Hematopoietic multipotent progenitor cell treated with erythropoietin and hydrocortisone succinate and interleukin-3 and kit ligand, for 15 days (in vitro differentiated cells): ENCODE measurements at regions not wholly inside any gene's neighbourhood (a gene's known extent, or its start where the extent isn't known, plus 50 kb on each side); places are given as distances from the start of the nearest gene placed in this dataset.

ENCODE experiments used
- DNase-seq: peaks from one replicate; pipeline ENCODE4 v3.0.0-alpha.2; 2015; ENCODE audit warnings: low spot score

DNA sequence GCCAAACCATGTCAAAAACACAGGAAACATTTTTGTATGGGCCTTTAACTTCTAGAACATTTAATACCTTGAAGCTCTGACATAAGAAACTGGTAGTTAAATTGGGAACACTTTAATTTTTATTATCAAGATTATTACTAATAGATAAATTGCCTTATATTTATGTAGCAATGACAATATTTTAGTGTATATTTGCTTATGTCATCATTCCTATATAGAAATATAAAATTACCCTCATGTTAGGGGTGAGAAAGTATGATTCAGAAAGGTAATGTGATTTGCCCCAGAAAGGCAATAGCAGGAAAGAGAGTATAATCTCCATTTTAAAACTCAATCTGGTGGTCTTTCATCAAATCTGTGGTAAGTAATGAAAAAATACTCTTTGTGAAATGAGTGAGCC, 147.4 kb downstream of the IL15 start:
- no peak for DNase-seq

DNA sequence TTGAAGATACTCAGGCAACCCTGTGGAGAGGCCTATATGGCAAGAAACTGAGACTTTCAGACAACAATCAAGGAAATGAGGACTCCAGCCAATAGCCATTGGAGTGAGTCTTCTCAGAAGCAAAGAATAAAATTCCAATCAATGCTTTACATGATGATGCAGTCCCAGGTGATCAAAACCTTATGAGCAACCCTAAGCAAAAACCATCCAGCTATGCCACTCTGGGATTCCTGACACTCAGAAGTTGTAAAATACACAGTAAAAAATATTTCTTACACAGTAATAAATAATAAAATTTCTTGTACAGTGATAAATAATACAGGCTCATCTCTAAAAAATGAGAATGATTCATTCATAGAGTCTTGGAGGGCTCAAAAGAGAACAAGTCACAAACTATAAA, 150.6 kb downstream of the IL15 start:
- no peak for DNase-seq

DNA sequence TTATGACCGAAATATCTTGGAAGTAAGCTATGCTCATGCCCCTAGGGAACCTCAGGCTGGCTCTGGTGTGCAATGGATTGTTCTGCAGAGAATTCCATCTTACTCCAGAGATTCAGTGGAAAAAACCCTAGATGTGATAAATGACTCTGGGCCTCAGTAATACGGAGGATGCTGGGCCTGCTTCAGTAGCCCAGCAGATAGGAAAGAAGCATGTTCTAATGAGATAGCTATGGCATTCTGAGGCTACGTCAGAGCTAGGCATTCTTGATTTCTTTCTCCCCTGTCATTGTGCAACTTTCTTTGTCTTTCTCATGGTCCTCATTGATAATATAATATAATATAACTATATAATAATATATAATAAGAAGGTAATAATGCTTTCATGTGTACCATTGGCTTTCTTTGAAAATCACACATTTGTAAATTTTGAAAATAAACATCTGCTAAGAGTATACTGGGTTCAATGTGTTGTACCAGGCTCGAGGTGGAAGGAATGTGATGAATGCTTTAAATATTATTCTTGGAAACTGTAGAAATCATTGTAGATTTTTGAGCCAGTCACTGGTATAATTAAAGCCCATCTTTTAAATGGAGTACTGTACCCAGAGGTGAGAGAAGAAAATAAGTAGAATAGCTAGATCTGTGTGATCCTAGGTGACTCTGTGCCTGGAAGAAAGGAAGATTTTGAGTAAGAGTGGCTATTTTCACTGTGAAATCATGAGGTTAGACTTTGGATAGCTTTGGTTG, 152.0 kb downstream of the IL15 start:
- DNase-seq = no peak

- no peak for DNase-seq
These were observed 153.3 kb downstream of the IL15 start for GRCh38 chr4:141789716-141790115.

DNA sequence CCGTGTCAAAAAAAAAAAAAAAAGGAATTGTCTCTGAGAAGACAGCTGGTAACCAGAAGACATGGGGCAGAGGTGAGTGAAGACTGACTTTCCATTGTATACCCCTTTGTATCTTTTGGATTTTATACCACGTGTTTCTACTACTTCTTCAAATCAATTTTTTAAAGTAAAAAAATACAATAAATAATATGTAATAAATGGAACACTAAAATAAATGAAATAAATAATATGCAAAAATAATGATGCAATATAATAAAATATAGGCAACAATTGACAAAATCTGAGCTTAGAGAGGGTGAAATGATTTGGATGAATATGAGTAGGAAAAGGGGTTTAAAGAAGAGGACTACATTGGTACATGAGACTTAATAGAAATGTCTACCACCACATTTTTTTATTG, 155.8 kb downstream of the IL15 start:
- DNase-seq = no peak

GRCh38 chr4:141797966-141798365, 161.6 kb downstream of the IL15 start:
- DNase-seq = no peak

- DNase-seq = no peak
These were observed 165.2 kb downstream of the IL15 start for GRCh38 chr4:141801558-141801957.

DNA sequence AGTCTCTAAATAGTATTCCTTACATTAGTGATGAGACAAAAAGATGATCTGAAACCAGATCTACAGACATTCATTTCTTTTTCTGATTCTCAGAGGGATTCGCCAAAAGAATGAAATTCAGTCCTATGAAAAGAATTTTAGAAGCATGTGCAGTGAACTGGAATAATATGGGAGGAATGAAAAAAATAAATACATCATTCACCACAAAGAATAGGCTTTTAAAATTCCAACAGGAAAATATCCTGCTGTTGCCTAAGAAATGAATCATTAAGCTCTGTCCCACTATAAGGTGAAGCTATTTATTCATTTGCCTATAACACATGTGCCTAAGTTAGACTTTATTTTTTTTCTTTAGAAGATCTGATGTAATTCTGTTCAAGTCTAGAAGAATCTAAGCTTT, 165.9 kb downstream of the IL15 start:
- no peak for DNase-seq

GRCh38 chr4:141804836-141805235, 168.5 kb downstream of the IL15 start:
- no peak for DNase-seq

DNA sequence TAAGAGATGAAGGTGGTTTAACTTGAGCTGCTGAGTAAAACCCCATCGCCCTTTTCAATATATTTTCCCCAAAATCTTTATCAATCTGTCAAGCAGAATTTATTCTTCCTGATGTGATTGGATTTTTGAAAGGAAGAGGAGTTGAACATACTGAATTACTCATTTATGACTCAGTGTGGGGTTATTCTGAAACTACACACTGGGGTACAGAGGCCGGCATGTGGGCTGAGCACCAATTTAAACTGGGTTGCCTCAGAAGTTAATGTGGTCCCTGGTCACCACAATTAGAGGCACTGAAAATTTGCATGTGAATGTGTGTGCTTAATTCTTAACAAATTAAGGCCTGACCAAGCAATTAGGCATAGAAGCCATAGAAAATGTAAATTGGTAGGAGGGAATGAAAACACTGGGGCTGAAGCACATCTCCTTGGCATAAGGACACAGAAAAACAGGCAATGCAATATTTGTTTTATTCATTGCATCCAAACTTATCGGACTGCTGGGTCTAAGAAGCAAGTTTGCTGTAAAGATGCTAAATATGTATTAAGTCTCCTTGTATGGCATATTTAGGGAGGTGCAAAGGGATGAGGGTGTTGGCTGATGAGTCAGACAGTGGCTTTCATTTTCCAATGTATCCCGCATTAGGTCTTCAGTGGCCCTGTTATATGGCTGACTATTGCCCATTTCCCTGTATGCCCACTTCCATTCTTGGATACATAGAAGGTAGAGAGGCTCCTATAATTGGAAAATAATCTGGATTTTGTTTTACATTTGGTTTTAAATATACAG, 170.9 kb downstream of the IL15 start:
- DNase-seq = no peak

GRCh38 chr4:141810038-141810711, 173.8 kb downstream of the IL15 start:
- DNase-seq = no peak

DNA sequence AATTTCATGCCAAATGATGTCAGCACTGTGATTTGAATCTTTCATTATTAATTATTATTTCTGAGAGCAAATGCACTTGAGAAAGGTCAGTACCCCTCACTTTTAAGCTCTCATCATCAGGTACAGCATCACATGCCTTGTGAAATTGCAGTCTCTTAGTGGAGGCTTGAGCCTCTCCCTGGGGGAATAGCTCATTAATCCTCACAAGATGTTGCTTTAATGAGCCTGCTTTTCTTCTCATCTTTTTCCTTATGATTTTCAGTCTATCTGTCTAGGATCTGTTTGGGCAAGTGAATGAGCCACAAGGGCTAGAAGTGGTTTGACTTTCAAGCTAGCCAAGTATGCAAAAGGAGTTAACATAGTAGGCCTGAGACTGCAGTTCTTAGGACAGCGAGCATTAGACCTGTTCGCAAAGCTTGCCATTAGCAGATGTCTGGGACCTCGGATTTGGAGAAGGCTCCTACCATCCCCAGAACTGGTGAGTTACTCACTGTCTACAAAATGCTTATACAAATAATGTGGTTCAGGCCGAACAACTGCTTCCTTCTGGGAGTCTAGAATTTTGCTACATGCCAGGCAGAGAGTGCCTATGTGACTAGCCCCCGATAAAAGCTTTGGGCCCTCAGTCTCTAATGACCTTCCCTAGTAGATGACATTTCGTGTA, 174.5 kb downstream of the IL15 start:
- DNase-seq = no peak

DNA sequence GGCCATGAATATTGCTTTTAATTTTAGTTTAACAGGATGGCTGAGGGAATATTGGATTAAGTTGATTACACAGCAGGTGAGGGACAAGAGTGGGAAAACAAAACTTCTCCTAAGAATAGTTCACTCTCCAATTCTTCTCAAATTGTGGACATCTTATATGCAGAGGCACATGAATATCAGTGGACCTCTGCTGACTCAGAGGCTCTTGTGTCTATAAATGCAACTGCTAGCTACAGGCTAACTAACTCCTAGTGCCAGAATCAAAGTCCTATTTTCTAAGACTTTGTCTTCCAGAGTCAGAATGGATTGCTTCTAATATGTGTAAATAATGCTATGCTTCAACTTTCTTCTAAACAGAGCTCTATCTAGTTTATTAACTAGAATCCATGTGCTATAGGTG, 175.8 kb downstream of the IL15 start:
- no peak for DNase-seq

DNA sequence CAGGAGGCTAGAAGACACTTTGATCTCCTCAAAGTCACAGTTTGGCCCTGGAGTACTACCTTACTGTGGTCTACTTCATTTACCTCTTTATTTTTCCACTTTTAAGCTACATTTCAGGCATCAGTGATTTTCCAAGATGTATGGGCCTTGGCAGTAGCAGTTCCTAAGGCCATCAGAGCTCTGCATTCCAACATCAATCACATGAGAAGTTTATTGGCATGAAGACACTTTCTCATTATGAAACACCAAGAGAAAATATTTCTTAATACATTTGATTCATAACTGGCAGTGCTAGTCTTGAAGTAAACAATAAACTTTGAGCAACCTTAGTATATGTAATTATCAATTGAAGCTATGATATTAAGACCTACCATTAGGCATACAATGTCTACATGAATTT, 178.1 kb downstream of the IL15 start:
- no peak for DNase-seq

DNA sequence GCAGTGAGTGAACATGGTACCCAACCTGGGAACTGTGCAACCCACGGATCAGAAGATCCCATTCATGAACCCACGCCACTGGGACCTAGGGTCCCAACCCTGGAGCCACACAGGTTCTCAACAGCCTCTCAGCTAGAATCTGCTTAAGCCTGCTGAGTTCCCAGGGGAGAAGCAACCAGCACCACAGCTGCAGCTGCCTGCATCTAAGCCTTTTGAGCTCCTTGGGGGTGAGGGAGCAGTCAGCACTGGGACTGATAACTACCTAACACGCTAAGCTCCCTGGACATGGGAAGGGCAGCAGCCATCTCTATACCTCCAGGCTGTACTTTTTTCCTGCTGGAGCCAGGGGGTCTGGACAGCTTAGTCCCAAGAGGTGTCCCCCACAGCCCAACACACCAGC, 179.3 kb downstream of the IL15 start:
- DNase-seq = no peak

DNA sequence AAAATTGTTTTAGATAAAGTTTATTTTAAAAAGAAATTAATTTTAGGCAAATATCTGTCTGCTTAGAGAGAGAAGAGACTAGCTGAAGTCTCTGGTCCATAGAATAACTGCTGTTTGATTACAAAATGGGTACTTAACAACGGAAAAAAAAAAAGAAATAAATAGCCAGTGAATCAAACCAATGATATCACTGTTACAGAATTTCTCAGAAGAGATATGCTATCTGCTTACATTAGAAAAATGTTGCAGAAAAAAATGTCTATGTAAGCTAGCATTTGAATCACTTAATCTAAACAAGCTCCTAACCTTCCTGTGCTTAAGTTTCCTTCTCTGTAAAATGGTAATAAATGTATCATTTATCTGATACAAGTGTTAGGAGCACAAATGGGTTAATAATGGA, 189.9 kb downstream of the IL15 start:
- no peak for DNase-seq

DNA sequence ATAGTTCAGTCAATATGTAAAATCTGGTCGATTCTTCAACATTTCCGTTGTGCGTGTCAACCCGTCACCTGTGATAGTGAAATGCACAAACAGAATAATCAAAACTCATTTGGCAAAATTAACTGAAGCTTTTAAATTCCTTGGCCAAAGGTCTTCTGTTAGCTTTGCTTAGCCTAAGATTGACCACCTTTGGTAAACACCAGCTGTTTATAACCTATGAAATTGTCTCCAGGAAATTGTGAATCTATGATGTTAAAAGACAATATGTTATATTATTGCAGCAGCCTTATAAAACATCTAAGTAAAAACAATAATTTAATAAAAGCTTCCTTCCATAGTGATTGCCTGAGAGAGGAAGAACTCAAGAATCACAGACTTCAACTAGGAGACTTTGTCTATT, 196.8 kb downstream of the IL15 start:
- no peak for DNase-seq

GRCh38 chr4:141840299-141840986, 204.1 kb downstream of the IL15 start:
- no peak for DNase-seq

DNA sequence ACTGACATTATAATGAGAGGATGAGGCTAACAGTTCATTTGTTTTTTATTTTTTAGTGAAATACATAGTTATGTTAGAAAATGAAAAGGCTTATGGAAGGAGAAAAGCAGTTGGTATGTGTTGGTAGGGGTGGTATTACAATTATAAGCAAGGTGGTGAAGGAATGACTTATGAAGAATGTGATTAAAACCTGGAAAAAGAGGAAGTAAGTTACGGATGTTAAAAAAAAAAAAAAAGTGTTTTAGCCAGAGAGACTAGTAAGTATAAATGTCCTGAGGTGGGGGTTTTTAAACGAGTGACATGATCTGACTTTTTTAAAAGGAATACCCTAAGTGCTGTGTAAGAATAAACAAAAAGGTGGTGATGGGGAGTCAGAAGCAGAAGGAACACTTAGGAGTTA, 206.8 kb downstream of the IL15 start:
- DNase-seq = no peak

DNA sequence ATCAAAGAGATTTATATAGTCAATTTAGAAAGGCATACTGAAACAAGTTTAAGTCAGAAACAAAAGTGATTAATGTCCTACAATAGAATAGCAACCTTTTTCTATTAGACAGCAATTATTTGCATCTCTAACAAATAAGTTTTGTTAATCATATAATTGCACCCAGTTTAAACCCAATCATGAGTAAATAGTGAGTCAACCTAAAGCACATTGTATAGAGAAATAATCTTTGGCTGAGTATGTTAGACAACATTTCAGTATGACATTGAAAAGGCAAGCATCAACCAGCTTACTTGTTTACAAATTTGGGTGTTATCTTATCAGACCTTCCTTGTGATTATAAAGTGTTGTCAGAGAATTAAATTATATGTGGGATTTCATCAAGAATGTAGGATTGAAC, 209.5 kb downstream of the IL15 start:
- DNase-seq = no peak

DNA sequence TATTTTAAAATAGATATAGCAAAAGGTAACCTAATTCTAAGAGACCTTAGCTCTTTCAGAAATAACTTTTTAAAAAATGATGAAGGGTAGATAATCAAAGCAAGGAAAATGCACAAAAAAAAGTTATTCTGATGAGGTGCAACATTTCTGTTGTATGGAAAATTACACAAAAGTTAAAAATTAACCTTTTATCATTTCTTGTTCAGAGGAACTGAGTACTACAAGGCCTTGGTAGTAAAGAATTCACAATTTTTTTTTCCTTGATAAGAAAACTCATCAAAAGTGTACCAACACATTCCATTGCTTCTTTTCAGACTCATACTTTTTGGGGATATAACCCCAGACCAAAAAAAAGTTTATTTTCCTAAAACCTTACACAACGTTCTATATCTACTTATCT, 213.0 kb downstream of the IL15 start:
- DNase-seq = no peak

GRCh38 chr4:141849778-141850177, 213.4 kb downstream of the IL15 start:
- no peak for DNase-seq
